Fibroblast of skin of scalp (primary cell): ENCODE measurements at regions not wholly inside any gene's neighbourhood (a gene's known extent, or its start where the extent isn't known, plus 50 kb on each side); places are given as distances from the start of the nearest gene placed in this dataset.
A peak's percentile ranks its signal among the peaks of the same experiment; 100 is the strongest.

ENCODE experiments used
- DNase-seq: peaks from one replicate; pipeline ENCODE4 v3.0.0-alpha.2; 2013

DNA sequence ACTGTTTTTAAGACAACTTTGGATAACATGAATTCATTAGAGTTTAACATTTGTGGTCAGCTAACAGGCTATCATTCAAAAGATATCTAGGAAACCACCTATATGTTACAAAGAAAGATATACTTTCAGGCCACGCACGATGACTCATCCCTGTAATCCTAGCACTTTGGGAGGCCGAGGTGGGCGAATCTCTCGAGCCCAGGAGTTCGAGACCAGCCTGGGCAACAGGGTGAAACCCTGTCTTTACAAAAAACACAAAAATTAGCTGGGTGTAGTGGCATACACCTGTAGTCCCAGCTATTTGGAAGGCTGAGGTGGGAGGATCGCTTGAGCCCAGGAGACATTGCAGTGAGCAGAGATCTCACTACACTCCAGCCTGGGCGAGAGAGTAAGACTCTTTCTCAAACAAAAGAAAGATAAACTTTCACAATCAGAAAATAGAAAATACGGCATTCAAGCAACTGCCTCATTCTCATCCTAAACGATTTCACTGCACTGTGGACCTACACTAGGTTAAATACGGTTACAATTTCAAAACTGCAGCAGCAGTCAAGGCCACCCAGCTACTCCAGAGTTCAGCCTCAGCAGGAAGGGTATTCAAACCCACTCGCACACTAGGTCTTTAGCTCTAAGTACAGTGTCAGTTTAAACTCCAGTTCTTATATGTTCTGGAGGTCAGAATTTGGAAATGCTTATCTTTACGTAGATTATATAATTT, 250.0 kb upstream of the SLC39A10 start:
- no peak for DNase-seq

GRCh38 chr2:195404651-195405050, 252.4 kb upstream of the SLC39A10 start:
- no peak for DNase-seq

DNA sequence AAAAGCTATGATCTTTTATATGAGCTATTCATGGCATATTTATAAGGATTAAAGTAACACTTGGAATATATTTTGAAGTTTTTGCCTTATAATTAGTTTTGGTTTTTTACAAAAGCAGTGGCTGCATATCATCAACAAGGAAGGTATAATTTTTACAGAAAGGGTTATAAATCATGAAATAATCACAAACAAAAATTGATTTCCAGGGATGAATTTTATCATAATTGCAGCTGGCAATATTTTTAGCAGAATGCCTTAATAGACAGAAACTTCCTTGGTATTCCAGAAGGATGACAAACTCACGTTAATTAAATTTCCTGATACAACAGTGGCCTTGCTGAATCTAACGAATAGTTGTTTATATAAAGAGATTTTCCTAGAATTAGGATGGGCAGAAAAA, 260.5 kb upstream of the SLC39A10 start:
- DNase-seq, result no peak

DNA sequence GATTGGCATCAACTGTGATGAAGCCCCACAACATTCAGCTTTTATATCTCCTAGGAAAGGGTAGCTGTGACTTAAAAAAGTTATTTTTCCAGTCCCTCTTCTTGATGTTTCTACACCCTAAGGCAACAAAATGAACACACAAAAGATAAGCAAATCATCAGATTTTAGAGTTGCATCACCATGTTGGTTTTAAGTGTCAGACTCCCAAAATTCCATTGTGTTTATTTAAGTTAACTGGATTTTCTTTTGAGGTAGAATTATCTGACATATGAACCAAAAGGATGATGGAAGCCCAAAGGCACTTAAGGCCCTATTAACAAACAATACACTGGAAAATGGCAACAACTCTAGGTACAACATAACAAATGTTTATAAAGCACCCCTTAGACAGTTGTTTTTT, 261.7 kb upstream of the SLC39A10 start:
- peak; percentile 8 for DNase-seq

DNA sequence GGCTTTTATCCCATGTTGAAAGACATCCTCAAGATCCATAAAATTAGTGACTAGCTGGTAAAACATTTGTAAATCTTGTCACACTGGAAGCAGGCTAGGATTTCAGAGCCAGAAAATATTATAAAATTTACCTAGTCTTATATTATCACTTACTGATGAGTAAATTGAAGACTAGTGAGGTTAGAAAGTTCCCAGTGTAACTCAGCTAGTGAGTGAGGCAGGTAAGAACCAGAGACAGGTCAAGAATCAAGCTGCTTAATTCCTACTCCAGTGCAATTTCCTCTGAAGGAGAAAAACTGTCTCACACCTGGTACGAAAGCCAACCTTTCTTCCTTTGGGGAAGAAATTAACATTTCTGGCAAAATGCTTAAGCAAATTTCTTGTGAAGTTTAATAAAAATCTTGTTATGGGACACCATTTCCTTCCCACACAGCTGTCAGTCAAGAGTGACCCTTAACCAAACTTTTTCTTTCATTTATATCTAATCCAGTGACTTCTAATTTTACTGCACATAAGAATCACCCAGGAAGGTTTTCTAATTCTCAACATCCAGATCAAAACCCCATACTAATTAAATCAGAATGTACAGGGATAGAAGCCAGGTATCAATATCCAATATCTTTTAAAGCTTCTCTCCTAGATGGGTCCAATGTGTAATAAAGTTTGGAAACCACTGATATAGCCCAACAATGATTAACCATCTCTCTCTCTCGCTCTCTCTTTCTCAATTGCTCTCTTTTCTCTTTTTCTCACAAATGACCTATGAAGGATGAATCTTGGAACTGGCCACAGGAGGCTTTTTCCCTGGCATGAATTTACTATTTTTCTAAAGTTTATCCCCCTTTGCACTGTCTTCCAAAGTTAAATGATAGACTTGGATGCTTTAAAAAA, 264.3 kb upstream of the SLC39A10 start:
- DNase-seq, result no peak

DNA sequence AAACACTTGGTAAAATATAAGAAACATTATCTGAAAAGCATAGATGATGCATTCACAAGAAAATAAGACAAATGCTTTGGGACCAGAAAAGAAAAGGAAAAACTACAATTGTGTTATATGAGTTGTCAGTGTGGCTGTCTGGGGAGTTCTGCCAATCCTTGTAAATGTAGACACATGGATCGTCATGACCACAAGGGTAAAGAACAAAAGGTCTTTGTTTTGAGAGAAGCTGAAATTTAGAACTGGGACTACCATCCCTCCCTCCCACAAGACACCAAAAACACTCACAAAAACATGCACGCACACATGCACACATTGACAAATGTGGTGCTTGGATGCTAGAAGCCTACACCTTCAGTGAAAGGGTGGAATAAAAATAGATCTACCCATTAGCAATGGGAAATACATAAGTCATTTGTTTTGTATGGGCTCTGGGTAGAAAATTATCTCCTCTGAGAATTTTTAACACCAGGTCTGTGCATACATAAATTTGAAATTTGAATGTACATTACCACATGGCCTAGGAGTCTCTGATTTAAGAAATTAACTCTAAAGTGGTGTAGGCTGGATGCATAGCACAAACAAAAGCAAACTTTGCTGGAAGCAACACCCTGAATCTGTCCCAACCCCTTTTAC, 266.2 kb upstream of the SLC39A10 start:
- DNase-seq, result no peak

- no peak for DNase-seq
These were observed 269.0 kb upstream of the SLC39A10 start for GRCh38 chr2:195388028-195388427.

GRCh38 chr2:195382186-195382585, 274.8 kb upstream of the SLC39A10 start:
- DNase-seq, result no peak

- DNase-seq, result no peak
These were observed 286.7 kb upstream of the SLC39A10 start for GRCh38 chr2:195370167-195370943.

DNA sequence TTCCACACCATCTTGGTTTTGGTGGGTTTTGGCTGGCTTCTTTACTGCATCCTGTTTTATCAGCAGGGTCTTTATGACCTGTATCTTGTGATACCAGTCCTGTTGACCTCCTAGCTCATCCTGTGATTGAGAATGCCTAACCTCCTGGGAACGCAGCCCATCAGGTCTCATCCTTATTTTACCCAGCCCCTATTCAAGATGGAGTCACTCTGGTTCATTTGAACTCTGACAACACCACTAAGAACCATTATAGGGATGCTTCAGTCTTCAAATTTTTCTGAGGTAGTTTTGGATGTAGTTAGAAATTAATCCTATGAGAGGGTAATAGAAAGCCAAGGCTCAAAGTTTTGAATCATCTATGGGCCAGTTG, 287.8 kb upstream of the SLC39A10 start:
- no peak for DNase-seq

DNA sequence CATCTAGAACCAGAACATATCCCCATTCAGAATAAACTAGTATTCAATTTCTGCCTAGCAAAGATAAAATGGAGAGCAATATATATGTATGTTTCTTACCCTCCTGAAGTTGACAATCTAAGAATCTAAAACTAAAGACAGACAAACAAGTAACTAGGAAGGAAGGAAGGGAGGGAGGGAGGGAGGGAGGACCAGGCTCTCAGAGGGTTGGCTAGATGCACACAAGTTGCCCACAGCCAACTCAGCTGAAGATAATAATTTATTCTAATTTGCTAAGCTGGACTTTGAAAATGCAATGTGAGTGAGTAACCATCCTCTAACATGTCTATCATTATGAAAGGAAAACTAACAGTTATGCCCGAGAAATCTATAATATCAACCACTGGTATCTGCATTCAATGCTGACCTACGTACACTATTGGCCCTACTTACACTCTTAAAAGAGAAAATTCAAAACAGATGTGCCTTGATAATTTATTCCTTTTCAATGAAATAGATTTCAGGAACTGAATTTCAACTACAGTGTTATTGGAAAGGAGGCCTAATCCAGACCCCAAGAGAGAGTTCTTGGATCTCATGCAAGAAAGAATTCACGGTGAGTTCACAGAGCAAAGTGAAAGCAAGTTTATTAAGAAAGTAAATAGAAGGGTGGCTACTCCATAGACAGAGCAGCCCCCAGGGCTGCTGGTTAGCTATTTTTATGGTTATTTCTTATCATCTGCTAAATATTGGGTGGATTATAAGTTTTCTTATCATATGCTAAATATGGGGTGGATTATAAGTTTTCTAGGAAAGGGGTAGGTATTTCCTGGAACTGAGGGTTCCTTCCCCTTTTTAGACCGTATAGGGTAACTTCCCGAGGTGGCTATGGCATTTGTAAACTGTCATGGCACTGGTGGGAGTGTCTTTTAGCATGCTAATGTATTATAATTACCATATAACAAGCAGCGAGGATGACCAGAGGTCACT, 288.5 kb upstream of the SLC39A10 start:
- no peak for DNase-seq

DNA sequence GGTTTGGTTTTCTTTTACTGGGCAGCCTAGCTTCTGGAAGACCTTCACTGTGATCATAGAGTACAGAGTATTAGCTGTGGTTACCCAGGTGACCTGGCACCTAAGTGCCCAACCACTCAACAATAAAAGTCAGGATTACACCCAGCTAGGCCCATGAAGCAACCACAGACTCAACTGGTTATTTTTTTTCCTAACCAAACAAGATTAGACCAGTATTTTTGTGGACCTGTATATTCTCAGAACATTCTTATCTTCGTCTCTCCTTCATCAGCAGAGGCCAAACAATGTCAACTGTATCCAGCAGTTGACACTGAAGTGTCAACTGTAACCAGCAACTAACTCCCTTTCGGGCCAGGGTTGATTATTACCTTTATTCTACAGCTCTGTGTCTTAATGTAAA, 289.2 kb upstream of the SLC39A10 start:
- no peak for DNase-seq

- DNase-seq, result peak; percentile 29
These were observed 292.7 kb upstream of the SLC39A10 start for GRCh38 chr2:195364015-195364965.

DNA sequence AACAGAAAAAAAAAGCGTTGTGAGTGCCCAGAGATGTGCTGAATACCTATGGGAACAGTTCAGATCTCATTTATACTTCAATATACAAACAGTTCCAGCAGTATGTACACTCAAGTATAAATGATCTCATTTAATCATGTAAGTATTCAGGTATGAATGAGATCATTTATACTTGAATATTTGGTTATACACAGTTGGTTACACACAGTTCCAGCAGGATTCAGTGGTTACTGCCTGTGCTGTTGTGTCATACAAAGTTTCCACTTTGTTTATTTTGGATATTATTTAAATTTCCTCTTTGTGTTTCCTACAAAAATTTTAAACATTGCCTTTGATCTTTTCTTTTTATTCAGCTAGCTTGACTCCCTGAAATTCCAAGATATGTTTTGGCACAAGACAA, 293.5 kb upstream of the SLC39A10 start:
- DNase-seq, result peak; percentile 14

- no peak for DNase-seq
These were observed 296.8 kb upstream of the SLC39A10 start for GRCh38 chr2:195360242-195360641.

- no peak for DNase-seq
These were observed 297.8 kb upstream of the SLC39A10 start for GRCh38 chr2:195359043-195359735.

GRCh38 chr2:195356920-195357440, 300.0 kb upstream of the SLC39A10 start:
- DNase-seq, result no peak

- no peak for DNase-seq
These were observed 301.0 kb upstream of the SLC39A10 start for GRCh38 chr2:195356026-195356425.

GRCh38 chr2:195352581-195352980, 304.4 kb upstream of the SLC39A10 start:
- DNase-seq, result no peak
